Stimulated activated CD4-positive, alpha-beta T cell treated with anti-CD3 and anti-CD28 coated beads, Interleukin-4, amount 100 ng/mL, for 1 hour (primary cell): ENCODE measurements at regions not wholly inside any gene's neighbourhood (a gene's known extent, or its start where the extent isn't known, plus 50 kb on each side); places are given as distances from the start of the nearest gene placed in this dataset.

Experiments
- DNase-seq: peaks from one replicate; pipeline ENCODE4 v3.0.0-alpha.2; 2020

GRCh38 chr9:95611354-95611753, 94.6 kb upstream of the PTCH1 start:
- no peak for DNase-seq

GRCh38 chr9:95610006-95610785, 93.4 kb upstream of the PTCH1 start:
- DNase-seq: no peak

- DNase-seq: no peak
Observed at GRCh38 chr9:95609426-95609825, 92.7 kb upstream of the PTCH1 start.

- DNase-seq: no peak
Observed at GRCh38 chr9:95608341-95608740, 91.6 kb upstream of the PTCH1 start.

GRCh38 chr9:95607507-95607906, 90.7 kb upstream of the PTCH1 start:
- DNase-seq: no peak

GRCh38 chr9:95606489-95607350, 89.9 kb upstream of the PTCH1 start:
- DNase-seq: no peak

GRCh38 chr9:95605816-95606488, 89.2 kb upstream of the PTCH1 start:
- DNase-seq: no peak

- no peak for DNase-seq
Observed at GRCh38 chr9:95605101-95605500, 88.3 kb upstream of the PTCH1 start.

GRCh38 chr9:95598236-95598635, 81.5 kb upstream of the PTCH1 start:
- DNase-seq: no peak

- no peak for DNase-seq
Observed at GRCh38 chr9:95595721-95596295, 79.0 kb upstream of the PTCH1 start.

GRCh38 chr9:95592931-95593330, 76.2 kb upstream of the PTCH1 start:
- DNase-seq: no peak

- DNase-seq: no peak
Observed at GRCh38 chr9:95588724-95589588, 72.2 kb upstream of the PTCH1 start.

GRCh38 chr9:95587021-95587964, 70.5 kb upstream of the PTCH1 start:
- DNase-seq: no peak

GRCh38 chr9:95586326-95586725, 69.6 kb upstream of the PTCH1 start:
- DNase-seq: no peak

- DNase-seq: no peak
Observed at GRCh38 chr9:95585824-95586223, 69.1 kb upstream of the PTCH1 start.

GRCh38 chr9:95584176-95584575, 67.4 kb upstream of the PTCH1 start:
- DNase-seq: no peak

- no peak for DNase-seq
Observed at GRCh38 chr9:95581900-95582299, 65.1 kb upstream of the PTCH1 start.

- DNase-seq: no peak
Observed at GRCh38 chr9:95580812-95581761, 64.3 kb upstream of the PTCH1 start.

- no peak for DNase-seq
Observed at GRCh38 chr9:95574866-95575553, 58.2 kb upstream of the PTCH1 start.
